LoVo (cell line): ENCODE measurements at regions not wholly inside any gene's neighbourhood (a gene's known extent, or its start where the extent isn't known, plus 50 kb on each side); places are given as distances from the start of the nearest gene placed in this dataset.
"Not testable (repeated sequence)": the region's sequence is repeated elsewhere in the genome, so short reads cannot be mapped to it uniquely, and the experiment has no call there.

Experiments used
- DNase-seq: peaks from one replicate; pipeline ENCODE4 v3.0.0-alpha.2; 2016; ENCODE audit warnings: low spot score

DNA sequence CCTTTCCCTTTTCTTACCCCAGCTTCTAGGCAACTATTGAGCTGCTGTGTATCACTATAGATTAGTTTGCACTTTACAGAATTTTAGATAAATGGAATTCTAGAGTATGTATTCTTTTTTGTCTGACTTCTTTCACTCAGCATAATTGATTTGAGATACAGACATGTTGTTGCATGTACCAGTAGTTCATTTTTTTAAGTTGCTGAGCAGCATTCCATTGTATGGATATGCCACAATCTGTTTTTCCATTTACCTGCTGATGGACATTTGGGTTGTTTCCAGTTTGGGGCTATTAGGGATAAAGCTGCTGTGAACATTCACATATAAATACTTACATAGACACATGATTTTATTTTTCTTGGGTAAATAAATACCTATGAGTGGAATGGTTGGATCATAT is 135.7 kb downstream of the IGF1 start:
- DNase-seq = no peak

DNA sequence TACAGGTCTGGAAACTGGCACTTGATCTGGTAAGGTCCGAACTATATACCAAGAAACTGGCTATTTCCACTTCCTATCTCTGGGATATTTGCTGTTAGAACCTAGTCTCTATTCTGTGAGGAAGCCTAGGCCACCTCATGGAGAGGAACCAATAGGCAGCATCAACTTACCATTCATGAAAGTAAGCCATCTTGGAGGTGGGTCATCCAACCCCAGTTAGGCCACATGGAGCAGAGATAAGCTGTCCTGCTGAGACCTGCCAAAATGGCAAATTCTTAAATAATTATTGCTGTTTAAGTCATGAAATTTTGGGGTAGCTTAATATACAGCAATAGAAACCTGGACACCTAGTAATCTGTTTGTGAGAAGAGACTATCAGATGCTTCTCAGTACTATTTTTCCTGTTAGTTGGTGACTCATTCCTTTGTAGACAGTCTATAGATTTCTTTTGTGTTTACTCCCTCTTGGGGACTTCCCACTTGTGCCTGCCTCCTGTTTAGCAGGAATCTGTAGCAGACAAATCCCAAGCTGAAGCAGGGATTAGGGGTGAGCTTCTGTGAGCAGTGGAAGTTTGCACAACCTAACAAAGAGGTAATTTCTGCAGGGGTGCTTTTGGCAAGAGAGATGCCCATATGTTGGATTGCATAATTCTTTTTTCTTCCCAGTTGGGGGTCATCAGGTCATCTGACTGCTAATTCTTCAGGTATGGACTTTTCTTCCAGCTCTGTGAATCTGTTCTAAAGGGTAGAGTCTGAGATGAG is 136.8 kb downstream of the IGF1 start:
- DNase-seq = no peak

DNA sequence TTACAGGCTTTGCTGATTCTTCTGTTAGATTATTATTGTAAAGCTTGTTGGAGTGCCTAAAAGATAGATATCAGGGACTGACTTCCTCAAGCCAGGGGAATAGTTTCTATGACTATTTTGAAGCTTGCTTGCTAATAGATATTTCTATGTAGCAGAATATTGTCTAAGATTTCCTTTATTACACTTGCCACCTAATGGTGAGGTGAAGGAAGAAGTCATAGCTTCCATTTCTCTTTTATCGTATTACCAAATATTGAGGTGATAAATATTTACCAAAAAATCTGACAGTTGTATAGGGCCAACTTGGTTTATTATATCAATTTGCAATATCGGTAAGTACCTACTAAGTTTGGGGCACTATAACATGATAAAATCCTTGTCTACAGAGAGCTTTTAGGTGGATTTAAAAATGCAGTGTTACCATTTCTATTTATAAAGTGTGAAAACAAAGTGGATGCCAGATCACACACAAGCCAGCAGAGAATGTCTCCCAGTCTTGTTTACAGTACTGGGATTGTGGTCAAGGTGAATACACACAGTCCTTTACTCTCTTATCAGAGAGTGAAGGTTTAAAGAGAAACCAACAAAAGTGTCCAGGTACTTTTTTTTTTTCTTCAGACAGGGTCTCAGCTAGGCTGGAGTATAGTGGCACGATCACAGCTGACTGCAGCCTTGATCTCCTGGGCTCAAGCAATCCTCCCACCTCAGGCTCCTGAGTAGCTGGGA is 137.9 kb downstream of the IGF1 start:
- DNase-seq = no peak

DNA sequence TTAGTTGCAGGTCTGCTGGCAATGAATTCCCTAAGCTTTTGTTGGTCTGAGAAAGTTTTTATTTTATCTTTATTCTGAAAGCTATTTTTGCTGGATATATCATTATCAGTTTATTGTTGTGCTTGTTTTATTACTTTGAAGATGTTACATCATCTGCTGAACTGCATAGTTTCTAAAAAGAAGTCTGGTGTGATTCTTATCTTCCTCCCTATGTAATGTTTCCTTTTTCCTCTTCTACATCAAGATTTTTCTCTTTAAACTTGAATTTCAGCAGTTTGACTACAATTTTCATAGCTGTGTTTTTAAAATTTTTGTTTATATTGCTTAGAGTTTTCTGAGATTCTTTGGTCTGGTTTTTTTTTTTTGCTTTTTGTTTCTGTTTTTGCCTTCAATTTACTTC is 137.1 kb upstream of the PMCH start:
- no peak for DNase-seq

DNA sequence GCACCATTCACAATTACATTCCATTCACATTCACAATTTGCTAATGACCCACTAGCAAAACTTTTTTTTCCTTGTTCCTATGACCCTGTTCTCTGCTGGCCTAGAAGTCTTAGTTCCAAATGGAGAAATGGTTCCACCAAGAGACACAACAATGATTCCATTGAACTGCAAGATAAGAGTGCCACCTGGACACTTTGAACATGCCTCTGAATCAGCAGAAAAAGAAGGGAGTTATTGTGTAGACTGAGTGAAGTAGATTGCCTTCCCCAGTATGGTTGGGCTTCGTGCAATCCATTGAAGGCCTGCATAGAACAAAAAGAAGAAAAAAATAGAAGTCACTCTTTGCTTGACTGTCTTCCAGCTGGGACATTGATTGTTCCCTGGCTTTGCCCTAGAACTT is 133.8 kb upstream of the PMCH start:
- no peak for DNase-seq

DNA sequence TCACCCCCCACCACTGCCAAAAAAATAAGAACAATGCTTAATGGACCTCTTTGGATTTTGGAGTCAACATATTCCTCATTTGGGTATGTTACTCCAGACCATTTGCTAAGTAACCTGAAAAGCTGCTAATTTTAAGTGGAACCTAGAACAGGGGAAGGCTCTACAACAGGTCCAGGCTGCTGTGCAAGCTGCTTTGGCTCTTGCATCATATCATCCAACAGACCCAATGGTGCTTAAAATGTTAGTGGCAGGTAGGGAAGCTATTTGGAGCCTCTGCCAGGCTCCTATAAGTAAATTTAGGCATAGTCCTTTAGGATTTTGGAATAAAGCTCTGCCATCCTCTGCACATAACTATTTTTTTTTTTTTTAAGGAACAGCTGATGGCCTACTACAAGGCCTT is 132.2 kb upstream of the PMCH start:
- DNase-seq = no peak

DNA sequence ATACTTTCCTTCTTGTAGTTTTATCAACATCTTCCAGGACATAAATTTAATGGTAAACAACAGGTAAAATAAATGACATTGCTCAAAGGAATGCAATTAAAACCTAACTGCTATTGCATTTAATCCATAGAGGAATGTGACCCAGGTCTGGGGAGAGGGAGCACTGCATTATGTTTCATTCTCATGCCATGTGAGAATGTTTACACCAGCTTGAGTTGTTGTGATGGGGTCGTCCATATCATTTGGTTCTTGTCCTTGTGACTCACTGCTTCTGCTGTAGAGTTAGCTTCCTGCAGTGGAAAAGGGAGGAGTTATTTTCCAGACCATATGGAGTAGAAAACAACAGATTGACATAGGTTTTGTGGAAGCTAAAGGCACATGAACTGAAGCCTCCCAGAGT is 129.3 kb upstream of the PMCH start:
- no peak for DNase-seq

DNA sequence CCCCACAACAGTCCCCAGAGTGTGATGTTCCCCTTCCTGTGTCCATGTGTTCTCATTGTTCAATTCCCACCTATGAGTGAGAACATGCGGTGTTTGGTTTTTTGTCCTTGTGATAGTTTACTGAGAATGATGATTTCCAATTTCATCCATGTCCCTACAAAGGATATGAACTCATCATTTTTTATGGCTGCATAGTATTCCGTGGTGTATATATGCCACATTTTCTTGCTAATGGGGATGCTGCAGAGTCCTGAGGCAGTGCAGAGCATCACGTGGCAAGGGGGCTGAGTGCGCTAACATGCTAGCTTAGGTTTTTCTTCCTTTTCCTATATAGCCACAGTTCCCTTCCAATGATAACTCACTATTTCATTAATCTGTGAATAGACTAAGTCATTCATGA is 127.5 kb upstream of the PMCH start:
- DNase-seq = not testable (repeated sequence)

DNA sequence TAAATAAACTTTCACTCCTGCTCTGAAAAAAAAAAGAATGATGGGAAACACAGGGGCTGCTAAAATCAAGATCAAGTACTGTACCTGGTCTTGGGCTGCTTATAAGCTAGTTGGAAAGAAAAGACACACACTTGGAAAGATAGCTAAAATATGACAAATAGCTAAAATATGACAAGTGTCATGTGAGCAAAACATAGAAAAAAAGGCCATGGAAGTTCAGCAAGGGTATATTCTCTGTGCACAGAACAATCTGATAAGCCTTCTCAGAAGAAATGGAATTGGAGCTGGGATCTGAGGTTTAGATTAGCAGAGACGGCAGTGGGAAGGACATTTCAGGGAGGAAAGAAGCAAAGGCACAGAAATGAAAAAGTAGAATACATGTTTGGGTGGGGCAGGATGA is 126.2 kb upstream of the PMCH start:
- no peak for DNase-seq

DNA sequence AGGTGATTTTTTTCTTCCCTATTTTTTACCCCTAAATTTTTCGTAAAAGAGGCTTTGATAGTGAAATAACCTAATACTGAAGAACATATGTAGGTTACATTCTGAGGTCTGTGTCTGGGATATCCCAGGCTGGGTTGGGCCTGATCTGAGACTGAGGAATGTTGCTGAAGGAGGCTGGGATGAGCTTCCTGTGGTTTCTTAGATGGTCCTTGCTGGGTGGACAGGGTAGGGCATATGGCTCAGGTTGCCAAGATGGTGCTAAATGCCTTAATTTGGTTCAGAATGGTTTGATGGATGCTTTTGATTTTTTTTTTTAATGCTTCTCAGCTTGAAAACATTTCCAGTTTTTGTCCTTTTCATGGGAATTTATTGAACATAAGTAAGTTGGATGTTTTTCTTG is 124.6 kb upstream of the PMCH start:
- DNase-seq = no peak

DNA sequence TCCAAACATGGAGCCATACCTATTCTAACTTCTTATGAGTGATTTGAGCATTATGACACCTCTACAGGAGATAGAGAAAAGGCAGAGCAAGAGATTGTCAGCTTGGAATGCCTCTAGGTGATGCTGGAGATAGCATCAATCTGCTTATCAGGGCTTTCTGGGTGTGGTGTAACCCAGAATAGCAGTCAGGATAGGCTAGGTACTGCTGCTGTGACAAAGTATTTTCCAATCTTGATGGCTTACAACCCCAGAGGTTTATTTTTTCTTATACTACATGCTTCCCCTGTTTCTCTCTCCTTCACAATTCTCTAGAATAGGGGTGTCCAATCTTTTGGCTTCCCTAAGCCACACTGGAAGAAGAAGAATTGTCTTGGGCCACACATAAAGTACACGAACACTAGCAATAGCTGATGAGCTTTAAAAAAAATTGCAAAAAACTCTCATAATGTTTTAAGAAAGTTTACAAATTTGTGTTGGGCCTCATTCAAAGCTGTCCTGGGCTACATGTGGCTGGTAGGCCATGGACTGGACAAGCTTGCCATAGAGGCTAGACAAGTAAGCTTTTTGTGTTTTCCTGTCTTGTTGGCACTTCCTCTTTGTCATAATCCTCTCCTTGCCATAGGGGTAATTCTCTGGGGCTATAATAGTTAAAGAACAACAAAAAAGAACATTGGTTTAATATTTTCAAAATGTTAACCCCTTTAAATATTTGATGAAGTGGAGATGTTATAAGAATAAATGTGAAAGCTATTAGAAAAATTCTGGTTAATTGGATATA is 123.9 kb upstream of the PMCH start:
- DNase-seq = no peak

DNA sequence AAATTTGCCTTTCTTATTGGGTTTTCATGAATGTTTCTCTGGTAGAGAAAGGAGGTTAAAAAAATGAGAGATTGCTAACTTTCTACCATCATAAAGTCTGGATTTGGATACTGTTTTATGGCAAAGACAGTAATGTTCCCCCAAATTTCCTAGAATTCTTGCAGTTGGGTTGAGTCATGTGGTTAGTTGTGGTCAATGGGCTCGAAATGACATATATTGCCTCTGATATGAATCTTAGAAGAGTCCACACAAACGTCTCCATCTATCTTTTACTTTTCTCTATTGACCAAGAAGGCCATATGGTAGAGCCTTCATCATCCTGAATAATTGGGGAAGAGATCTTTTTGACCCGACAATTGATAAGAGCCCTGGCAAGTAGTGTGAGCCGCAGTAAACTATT is 119.5 kb upstream of the PMCH start:
- no peak for DNase-seq

DNA sequence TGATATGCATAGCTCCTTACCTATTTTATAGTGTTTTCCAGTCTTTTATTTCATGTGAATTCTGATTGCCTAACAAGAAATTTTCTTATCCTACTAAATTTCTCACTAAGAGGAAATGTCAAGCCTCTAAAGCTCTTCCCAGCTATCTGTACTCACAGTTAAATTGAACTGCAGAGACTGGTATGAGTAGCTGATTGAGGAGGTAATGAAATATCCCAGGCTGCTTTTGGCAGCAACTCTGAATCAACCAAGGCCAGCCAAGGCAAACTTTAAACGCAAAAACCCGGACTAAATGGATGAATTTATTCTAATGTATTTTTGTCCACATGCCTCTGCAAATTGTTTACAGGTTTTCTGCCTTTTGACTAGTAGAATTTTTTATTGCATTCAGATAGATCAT is 119.1 kb upstream of the PMCH start:
- no peak for DNase-seq

DNA sequence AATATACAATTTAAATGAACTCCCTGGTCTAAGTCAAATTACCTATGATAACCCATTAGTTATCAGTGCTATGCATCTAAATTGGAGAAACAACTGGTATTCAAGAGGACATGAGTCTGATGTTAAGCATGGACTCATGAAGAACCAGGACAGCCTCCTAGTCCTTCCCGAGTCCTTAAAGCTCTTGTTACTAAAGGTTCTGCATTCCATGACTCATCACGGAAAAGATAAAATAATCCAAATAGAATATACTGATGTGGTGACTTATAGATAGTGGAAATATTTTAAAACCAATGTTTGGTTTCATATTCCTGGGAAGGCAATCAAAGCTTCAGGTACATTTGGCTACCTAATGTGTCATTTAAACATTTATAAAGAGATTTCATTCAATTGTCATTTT is 117.2 kb upstream of the PMCH start:
- no peak for DNase-seq

DNA sequence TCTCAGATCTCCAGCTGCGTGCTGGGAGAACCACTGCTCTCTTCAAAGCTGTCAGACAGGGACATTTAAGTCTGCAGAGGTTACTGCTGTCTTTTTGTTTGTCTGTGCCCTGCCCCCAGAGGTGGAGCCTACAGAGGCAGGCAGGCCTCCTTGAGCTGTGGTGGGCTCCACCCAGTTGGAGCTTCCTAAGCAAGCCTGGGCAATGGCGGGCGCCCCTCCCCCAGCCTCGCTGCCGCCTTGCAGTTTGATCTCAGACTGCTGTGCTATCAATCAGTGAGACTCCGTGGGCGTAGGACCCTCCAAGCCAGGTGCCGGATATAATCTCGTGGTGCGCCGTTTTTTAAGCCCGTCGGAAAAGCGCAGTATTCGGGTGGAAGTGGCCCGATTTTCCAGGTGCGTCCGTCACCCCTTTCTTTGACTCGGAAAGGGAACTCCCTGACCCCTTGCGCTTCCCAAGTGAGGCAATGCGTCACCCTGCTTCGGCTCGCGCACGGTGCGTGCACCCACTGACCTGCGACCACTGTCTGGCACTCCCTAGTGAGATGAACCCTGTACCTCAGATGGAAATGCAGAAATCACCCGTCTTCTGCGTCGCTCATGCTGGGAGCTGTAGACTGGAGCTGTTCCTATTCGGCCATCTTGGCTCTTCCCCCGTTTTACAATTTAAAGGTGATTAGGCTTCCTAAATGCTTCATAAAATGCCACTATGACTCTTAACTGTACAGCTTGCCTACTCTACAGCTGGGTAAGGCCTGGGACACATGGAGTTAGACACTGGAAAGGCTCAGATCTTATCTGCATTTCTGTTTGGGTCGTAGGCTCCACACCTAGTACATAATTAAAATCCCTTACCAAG is 115.7 kb upstream of the PMCH start:
- DNase-seq = not testable (repeated sequence)

DNA sequence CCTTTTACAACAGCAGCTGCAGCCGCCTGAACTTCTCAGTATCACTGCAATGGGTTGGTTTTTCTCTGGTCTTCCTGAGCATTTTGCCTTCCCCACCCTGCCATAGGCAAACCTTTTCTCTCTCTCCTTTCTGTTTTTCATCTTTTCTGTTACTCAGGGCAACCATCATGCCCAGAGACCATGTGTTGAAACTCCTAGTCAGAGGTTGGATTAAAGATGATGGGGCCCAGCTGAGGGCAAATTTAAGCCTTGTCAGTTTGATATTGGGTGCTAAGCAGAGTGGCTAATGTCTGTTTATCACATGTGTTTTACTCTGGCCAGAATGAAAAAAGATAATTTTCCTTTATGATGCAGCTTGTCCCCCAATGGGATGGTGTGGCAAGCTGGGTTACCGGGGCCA is 107.9 kb upstream of the PMCH start:
- no peak for DNase-seq

DNA sequence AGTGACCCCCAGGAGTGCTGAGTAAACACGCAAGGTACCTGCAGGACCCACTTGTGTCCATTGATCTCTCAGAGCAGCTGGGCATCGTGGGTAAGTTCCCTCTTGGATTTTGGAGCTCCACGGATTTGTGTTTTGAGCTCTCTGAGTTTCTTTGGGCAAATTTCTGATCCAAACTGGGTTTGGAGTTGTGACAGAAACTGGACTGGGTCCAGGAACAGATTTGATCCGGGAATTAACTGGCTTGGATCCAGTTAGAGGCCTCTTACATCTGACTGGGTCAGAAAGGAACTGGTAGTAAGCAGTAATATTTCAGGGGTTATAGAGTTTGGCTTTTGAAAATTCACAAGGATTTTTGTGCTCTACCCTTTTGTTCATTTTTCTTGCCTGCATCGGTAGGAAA is 107.0 kb upstream of the PMCH start:
- not testable (repeated sequence) for DNase-seq

DNA sequence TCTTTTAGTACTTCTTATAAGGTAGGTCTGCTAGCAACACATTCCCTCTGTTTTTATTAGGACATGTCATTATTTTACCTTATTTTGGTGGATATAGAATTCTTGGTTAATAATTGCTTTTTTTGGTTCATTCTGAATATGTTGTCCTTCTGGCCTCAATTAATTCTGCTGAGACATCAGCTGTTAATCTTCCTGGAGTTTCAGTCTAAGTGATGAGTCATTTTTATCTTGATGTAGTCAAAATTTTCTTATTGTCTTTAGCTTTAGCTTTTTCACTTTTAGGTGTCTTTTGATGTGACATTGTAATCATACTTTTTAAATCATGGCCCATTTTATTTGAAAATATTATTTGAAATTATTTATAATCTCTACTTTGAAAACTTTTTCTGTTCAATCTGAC is 104.9 kb upstream of the PMCH start:
- DNase-seq = no peak

DNA sequence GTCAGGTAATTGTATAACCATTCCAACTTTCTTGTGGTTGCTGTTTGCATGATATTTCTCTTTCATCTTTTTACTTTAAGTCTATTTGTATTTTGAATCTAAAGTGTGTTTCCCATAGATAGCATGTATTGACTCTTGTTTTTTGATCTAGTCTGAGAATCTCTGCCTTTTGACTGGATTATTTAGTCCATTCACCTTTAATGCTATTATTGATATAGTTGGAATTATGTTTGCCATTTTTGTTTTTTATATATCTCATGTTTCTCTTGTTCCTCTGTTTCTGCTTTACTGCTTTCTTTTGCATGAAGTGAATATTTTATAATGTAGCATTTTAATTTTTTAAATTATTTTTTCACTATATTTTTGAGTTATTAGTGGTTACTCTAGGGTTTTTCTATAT is 103.9 kb upstream of the PMCH start:
- no peak for DNase-seq

DNA sequence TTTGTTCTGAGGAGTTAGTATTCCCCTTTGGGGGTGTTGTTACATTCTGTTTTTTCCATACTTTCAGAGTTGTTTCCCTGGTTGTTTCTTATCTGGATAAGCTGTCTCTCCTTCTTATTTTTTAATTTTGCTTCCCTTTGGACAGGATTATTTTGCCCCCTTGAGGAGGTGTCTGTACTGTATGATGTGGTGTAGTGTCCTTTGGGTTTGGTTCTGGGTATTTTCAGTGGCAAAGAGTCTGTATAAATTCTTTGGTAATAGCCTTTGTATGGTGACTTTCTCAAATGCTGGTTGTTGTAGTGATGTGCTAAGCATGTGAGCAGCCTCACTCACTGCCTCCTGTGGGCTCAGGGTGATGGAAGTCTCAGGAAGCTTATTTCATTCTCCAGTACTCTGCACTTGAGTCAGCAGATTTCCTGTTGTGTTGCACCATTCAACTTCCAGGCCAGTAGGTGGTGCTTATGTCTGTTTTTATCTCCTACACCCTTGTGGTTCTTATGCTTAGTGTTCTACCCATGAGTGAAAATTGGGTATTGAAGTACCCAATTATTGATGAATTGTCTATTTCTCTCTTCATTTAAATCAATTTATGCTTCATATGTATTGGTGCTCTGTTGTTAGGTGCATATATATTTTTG is 103.3 kb upstream of the PMCH start:
- peak; percentile 29 for DNase-seq

DNA sequence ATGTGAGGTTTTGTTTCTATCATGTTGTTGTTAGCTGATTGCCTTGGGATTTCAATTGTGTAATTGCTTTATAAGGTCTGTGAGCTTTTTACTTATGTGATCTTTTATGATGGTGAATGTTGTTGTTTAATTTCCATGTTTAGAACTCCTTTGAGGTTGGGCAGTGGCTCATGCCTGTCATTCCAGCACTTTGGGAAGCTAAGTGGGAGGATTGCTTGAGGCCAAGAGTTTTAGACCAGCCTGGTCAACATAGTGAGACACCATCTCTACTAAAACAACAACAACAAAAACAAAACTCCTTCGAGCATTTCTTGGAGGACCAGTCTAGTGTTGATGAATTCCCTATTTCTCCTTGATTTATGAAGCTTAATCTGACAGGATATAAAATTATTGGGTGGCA is 102.1 kb upstream of the PMCH start:
- DNase-seq = no peak

DNA sequence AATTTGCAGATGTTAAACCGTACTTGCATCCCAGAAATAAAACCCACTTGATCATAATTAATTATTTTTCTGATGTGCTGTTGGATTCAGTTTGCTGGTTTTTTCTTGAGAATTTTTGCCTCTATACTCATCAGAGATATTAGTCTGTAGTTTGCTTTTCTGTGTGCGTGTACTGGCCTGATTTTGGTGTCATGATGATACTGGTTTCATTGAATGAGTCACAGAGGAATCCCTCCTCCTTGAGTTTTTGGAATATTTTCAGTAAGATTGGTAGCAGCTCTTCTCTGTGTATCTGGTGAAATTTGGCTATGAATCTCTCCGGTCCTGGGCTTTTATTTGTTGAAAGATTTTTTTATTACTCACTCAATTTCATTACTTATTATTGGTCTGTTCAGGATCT is 100.4 kb upstream of the PMCH start:
- no peak for DNase-seq
